ENCODE measurements at regions not wholly inside any gene's neighbourhood (a gene's known extent, or its start where the extent isn't known, plus 50 kb on each side); places are given as distances from the start of the nearest gene placed in this dataset.

- Histone ChIP-seq H2AK5ac (ENCODE audit: low read depth, low read length) (no peak overlapping the region), H3K4me3 (ENCODE audit: insufficient read depth, low read depth, low read length) (no peak overlapping the region), H2BK20ac (ENCODE audit: low read depth, low read length) (no peak overlapping the region), H3K27ac (ENCODE audit: insufficient read depth, low read length) (no peak overlapping the region), H4K91ac (ENCODE audit: insufficient read depth, low read depth, low read length) (no peak overlapping the region), H3K4ac (ENCODE audit: low read depth, low read length) (no peak overlapping the region), H3K9ac (ENCODE audit: low read depth, low read length) (no peak overlapping the region), H3K79me1 (ENCODE audit: low read depth in 1 of 2, low read length in 2 of 2) (no peaks in the 10 kb centered on the region), H3K18ac (ENCODE audit: low read depth, low read length) (no peak overlapping the region), H2BK5ac (ENCODE audit: low read depth, low read length, poor library complexity, severe bottlenecking) (no peak overlapping the region), H3K14ac (replicated peaks; ENCODE audit: low read depth, low read length) (no peak overlapping the region), H4K20me1 (ENCODE audit: insufficient read depth, low read length) (no peaks in the 10 kb centered on the region), H2AFZ (replicated peaks; ENCODE audit: low read length, poor library complexity) (no peak overlapping the region), H4K5ac (ENCODE audit: low read depth, low read length) (no peak overlapping the region), H3K4me2 (ENCODE audit: low read depth, low read length) (no peak overlapping the region), H2BK120ac (ENCODE audit: low read depth, low read length) (no peak overlapping the region), H3K9me3 (ENCODE audit: control insufficient read depth, insufficient read depth, low read length) (no peaks in the 10 kb centered on the region), H2AK9ac (replicated peaks; ENCODE audit: low read depth, low read length, poor library complexity) (no peak overlapping the region), H3K23ac (ENCODE audit: low read depth, low read length) (no peak overlapping the region), H3K56ac (ENCODE audit: extremely low read depth, insufficient read depth, low read length) (no peak overlapping the region), H4K8ac (ENCODE audit: low read depth in 2 of 2, low read length in 2 of 2) (no peak overlapping the region), H3K36me3 (ENCODE audit: control insufficient read depth, insufficient read depth, low read length) (no peaks in the 10 kb centered on the region), H2BK15ac (ENCODE audit: low read depth, low read length) (no peak overlapping the region), H3K4me1 (ENCODE audit: control insufficient read depth, insufficient read depth, low read length) (no peaks in the 10 kb centered on the region), H3K27me3 (ENCODE audit: control insufficient read depth, insufficient read depth, low read length) (no peaks in the 10 kb centered on the region; the same call in 1 of the 2 replicates), H3K9me1 (ENCODE audit: insufficient read depth, low read length) (no peaks in the 10 kb centered on the region)
- in situ Hi-C loops (cut with MboI; ENCODE audit: low sequenced_read_pairs) (no loop called here), intact Hi-C loops (cut with micrococcal nuclease) (no loop called here), dilution Hi-C loops (cut with HindIII; ENCODE audit: low sequenced_read_pairs, unreplicated experiment) (no loop called here)
- DNase-seq (no peak), ATAC-seq (ENCODE audit: low read depth) (no peak)
- CTCF ChIA-PET = no interaction called here
- no CpG with 5 or more reads among the region's 1 CpG for WGBS, 2 experiments (ENCODE audit: extremely low coverage in 2 of 2, insufficient read length in 1 of 2)
- no peak for TF ChIP-seq CHD1 (IDR thresholded peaks at IDR 0.05; ENCODE audit: low read depth, low read length)
- no peak for TF ChIP-seq RFX5 (IDR thresholded peaks at IDR 0.05; ENCODE audit: low read depth, low read length)
- no peak for TF ChIP-seq POLR2A (IDR thresholded peaks at IDR 0.05; ENCODE audit: low read depth, low read length)
- no peak for TF ChIP-seq MAFK (IDR thresholded peaks at IDR 0.05; ENCODE audit: low read depth, low read length)
- no peak for TF ChIP-seq RAD21 (IDR thresholded peaks at IDR 0.05; ENCODE audit: low read length)
- TF ChIP-seq FOS (IDR thresholded peaks at IDR 0.05; ENCODE audit: low read depth, low read length) = no peak
- no TSS peak for BruUV-seq (replicated peaks)
- POLR2A ChIA-PET (ENCODE audit: unreplicated experiment) = no interaction called here
Observed at GRCh38 chr1:102724741-102725140, 383.6 kb downstream of the COL11A1 start.
